ENCODE measurements at regions not wholly inside any gene's neighbourhood (a gene's known extent, or its start where the extent isn't known, plus 50 kb on each side); places are given as distances from the start of the nearest gene placed in this dataset.

GRCh38 chr9:78453450-78453849 lies 156.5 kb downstream of the PSAT1 start:
- TF ChIP-seq GATA3 (IDR thresholded peaks at IDR 0.05; ENCODE audit: low read depth, low read length) (no peak), GATA2 (IDR thresholded peaks at IDR 0.05; ENCODE audit: low read depth, low read length) (no peak)

- no peak for TF ChIP-seq GATA2 (IDR thresholded peaks at IDR 0.05; ENCODE audit: low read depth, low read length)
- TF ChIP-seq GATA3 (IDR thresholded peaks at IDR 0.05; ENCODE audit: low read depth, low read length) = no peak
Observed at GRCh38 chr9:78462611-78463010, 165.7 kb downstream of the PSAT1 start.

GRCh38 chr9:78463750-78464149 lies 166.8 kb downstream of the PSAT1 start:
- TF ChIP-seq GATA2 (IDR thresholded peaks at IDR 0.05; ENCODE audit: low read depth, low read length) = no peak
- TF ChIP-seq GATA3 (IDR thresholded peaks at IDR 0.05; ENCODE audit: low read depth, low read length) = no peak

GRCh38 chr9:78468231-78468630 lies 171.3 kb downstream of the PSAT1 start:
- TF ChIP-seq GATA2 (IDR thresholded peaks at IDR 0.05; ENCODE audit: low read depth, low read length) = no peak
- no peak for TF ChIP-seq GATA3 (IDR thresholded peaks at IDR 0.05; ENCODE audit: low read depth, low read length)

GRCh38 chr9:78468974-78469576 lies 172.2 kb downstream of the PSAT1 start:
- no peak for TF ChIP-seq GATA3 (IDR thresholded peaks at IDR 0.05; ENCODE audit: low read depth, low read length)

- TF ChIP-seq GATA3 (IDR thresholded peaks at IDR 0.05; ENCODE audit: low read depth, low read length) (no peak), GATA2 (IDR thresholded peaks at IDR 0.05; ENCODE audit: low read depth, low read length) (no peak)
Observed at GRCh38 chr9:78470216-78470615, 173.3 kb downstream of the PSAT1 start.

GRCh38 chr9:78470741-78471140 lies 173.8 kb downstream of the PSAT1 start:
- TF ChIP-seq GATA3 (IDR thresholded peaks at IDR 0.05; ENCODE audit: low read depth, low read length) (no peak), GATA2 (IDR thresholded peaks at IDR 0.05; ENCODE audit: low read depth, low read length) (no peak)

GRCh38 chr9:78472111-78472510 lies 175.2 kb downstream of the PSAT1 start:
- TF ChIP-seq GATA3 (IDR thresholded peaks at IDR 0.05; ENCODE audit: low read depth, low read length) = no peak
- TF ChIP-seq GATA2 (IDR thresholded peaks at IDR 0.05; ENCODE audit: low read depth, low read length) = no peak

GRCh38 chr9:78479441-78479840 lies 182.5 kb downstream of the PSAT1 start:
- TF ChIP-seq GATA3 (IDR thresholded peaks at IDR 0.05; ENCODE audit: low read depth, low read length) (no peak), GATA2 (IDR thresholded peaks at IDR 0.05; ENCODE audit: low read depth, low read length) (no peak)

- TF ChIP-seq GATA2 (IDR thresholded peaks at IDR 0.05; ENCODE audit: low read depth, low read length) (no peak), GATA3 (IDR thresholded peaks at IDR 0.05; ENCODE audit: low read depth, low read length) (no peak)
Observed at GRCh38 chr9:78486661-78487060, 189.7 kb downstream of the PSAT1 start.

- TF ChIP-seq GATA3 (IDR thresholded peaks at IDR 0.05; ENCODE audit: low read depth, low read length) = no peak
- no peak for TF ChIP-seq GATA2 (IDR thresholded peaks at IDR 0.05; ENCODE audit: low read depth, low read length)
Observed at GRCh38 chr9:78490231-78490630, 193.3 kb downstream of the PSAT1 start.

- TF ChIP-seq GATA3 (IDR thresholded peaks at IDR 0.05; ENCODE audit: low read depth, low read length) (no peak), GATA2 (IDR thresholded peaks at IDR 0.05; ENCODE audit: low read depth, low read length) (no peak)
Observed at GRCh38 chr9:78491402-78491801, 194.5 kb downstream of the PSAT1 start.

GRCh38 chr9:78493166-78493742 lies 196.3 kb downstream of the PSAT1 start:
- TF ChIP-seq GATA2 (IDR thresholded peaks at IDR 0.05; ENCODE audit: low read depth, low read length) = no peak
- TF ChIP-seq GATA3 (IDR thresholded peaks at IDR 0.05; ENCODE audit: low read depth, low read length) = no peak

GRCh38 chr9:78502566-78502965 lies 205.6 kb downstream of the PSAT1 start:
- no peak for TF ChIP-seq GATA3 (IDR thresholded peaks at IDR 0.05; ENCODE audit: low read depth, low read length)
- TF ChIP-seq GATA2 (IDR thresholded peaks at IDR 0.05; ENCODE audit: low read depth, low read length) = no peak

- TF ChIP-seq GATA2 (IDR thresholded peaks at IDR 0.05; ENCODE audit: low read depth, low read length) (no peak), GATA3 (IDR thresholded peaks at IDR 0.05; ENCODE audit: low read depth, low read length) (no peak)
Observed at GRCh38 chr9:78505546-78505945, 208.6 kb downstream of the PSAT1 start.

- TF ChIP-seq GATA2 (IDR thresholded peaks at IDR 0.05; ENCODE audit: low read depth, low read length) = peak; percentile 52; the same call in 1 of the 2 replicates
- TF ChIP-seq GATA3 (IDR thresholded peaks at IDR 0.05; ENCODE audit: low read depth, low read length) = no peak
Observed at GRCh38 chr9:78507037-78507436, 210.1 kb downstream of the PSAT1 start.

Data from SH-SY5Y (cell line).